NCI-H2081 treated with DMSO at 0.1 percent for 48 hours (cell line): ENCODE measurements at regions not wholly inside any gene's neighbourhood (a gene's known extent, or its start where the extent isn't known, plus 50 kb on each side); places are given as distances from the start of the nearest gene placed in this dataset.
"Not testable (repeated sequence)": the region's sequence is repeated elsewhere in the genome, so short reads cannot be mapped to it uniquely, and the experiment has no call there.

Experiments
- DNase-seq: peaks from one replicate; lab custom pipeline; 2025; lab: John Stamatoyannopoulos, UW

GRCh38 chr14:49946320-49947141 lies 53.6 kb downstream of the ARF6 start:
- DNase-seq, result no peak

GRCh38 chr14:49947506-49947905 lies 54.6 kb downstream of the ARF6 start:
- peak; percentile 38 for DNase-seq

GRCh38 chr14:49950275-49951228 lies 57.7 kb downstream of the ARF6 start:
- DNase-seq, result no peak

GRCh38 chr14:49951229-49951607 lies 58.3 kb downstream of the ARF6 start:
- no peak for DNase-seq

GRCh38 chr14:49951691-49952345 lies 58.9 kb downstream of the ARF6 start:
- no peak for DNase-seq

GRCh38 chr14:49953196-49953595 lies 60.3 kb downstream of the ARF6 start:
- no peak for DNase-seq

GRCh38 chr14:49954171-49954631 lies 61.3 kb downstream of the ARF6 start:
- no peak for DNase-seq

- DNase-seq, result no peak
Measured at GRCh38 chr14:49955024-49955423, 62.1 kb downstream of the ARF6 start.

GRCh38 chr14:49957089-49957852 lies 64.4 kb downstream of the ARF6 start:
- no peak for DNase-seq

GRCh38 chr14:49959822-49960408 lies 67.0 kb downstream of the ARF6 start:
- DNase-seq, result peak; percentile 53

GRCh38 chr14:49960453-49960852 lies 67.6 kb downstream of the ARF6 start:
- no peak for DNase-seq

- no peak for DNase-seq
Measured at GRCh38 chr14:49961270-49962222, 68.7 kb downstream of the ARF6 start.

- DNase-seq, result no peak
Measured at GRCh38 chr14:49962621-49963020, 69.7 kb downstream of the ARF6 start.

GRCh38 chr14:49965068-49965651 lies 72.3 kb downstream of the ARF6 start:
- DNase-seq, result not testable (repeated sequence)

- DNase-seq, result no peak
Measured at GRCh38 chr14:49966304-49966809, 73.5 kb downstream of the ARF6 start.

GRCh38 chr14:49966971-49967630 lies 74.2 kb downstream of the ARF6 start:
- no peak for DNase-seq

GRCh38 chr14:49969961-49970360 lies 77.1 kb downstream of the ARF6 start:
- DNase-seq, result no peak

- no peak for DNase-seq
Measured at GRCh38 chr14:49970474-49971147, 77.7 kb downstream of the ARF6 start.
